Tibial nerve (tissue), 3 donors: ENCODE measurements at regions not wholly inside any gene's neighbourhood (a gene's known extent, or its start where the extent isn't known, plus 50 kb on each side); places are given as distances from the start of the nearest gene placed in this dataset.

Experiments
- POLR2A ChIP-seq, 2 donors: fragments of 450-650 bp; IDR thresholded peaks; one replicate each; pipeline ENCODE4 v1.6.1; 2017; ENCODE audit warnings: antibody characterized with exemption in 2 of 2, mild to moderate bottlenecking in 2 of 2, moderate library complexity in 2 of 2
- TF ChIP-seq, protein P1 (sequence below), 5 experiments: fragments of 200-600 bp in 3 of 5; fragments of 450-650 bp in 2 of 5; sonication (generic) in 3 of 5; IDR thresholded peaks; one replicate each; pipeline ENCODE4 v1.5.1; 2016 to 2019; ENCODE audit warnings: antibody characterized with exemption in 5 of 5, mild to moderate bottlenecking in 3 of 5, moderate library complexity in 2 of 5

DNA sequence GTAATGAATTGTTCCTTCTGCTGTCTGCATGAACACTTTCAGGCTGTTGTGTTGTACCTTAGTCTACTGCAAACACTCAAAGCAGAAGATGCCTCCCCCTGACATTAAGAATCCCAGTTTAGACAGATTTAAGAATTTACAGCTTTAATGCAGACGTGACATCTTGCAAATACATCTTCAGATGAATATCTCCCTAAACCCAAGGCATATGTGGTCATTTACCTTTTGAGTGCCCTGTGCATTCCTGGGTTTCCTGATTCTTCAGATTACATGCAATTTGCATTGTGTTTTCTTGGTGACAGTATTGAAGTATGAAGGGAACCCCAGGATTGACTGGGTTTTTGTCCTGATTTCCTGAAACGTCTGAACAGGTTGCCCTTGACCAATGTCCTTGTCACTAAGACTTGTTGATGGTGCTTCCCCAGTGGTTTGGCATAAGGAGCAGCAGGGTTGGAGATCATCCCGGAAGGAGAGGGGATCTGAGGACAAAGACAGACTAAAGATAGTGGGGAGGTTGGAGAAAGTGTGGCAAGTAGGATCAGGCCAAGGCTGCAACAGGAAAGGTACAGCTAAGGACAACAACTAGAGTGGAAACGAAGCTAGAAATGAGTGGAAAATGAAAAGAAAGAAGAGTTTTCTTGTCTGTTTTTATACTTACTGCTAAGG is 123.8 kb upstream of the RHOBTB1 start:
- TF ChIP-seq, protein P1, sequence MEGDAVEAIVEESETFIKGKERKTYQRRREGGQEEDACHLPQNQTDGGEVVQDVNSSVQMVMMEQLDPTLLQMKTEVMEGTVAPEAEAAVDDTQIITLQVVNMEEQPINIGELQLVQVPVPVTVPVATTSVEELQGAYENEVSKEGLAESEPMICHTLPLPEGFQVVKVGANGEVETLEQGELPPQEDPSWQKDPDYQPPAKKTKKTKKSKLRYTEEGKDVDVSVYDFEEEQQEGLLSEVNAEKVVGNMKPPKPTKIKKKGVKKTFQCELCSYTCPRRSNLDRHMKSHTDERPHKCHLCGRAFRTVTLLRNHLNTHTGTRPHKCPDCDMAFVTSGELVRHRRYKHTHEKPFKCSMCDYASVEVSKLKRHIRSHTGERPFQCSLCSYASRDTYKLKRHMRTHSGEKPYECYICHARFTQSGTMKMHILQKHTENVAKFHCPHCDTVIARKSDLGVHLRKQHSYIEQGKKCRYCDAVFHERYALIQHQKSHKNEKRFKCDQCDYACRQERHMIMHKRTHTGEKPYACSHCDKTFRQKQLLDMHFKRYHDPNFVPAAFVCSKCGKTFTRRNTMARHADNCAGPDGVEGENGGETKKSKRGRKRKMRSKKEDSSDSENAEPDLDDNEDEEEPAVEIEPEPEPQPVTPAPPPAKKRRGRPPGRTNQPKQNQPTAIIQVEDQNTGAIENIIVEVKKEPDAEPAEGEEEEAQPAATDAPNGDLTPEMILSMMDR (IDR thresholded peaks at IDR 0.05): no peak
- no peak for TF ChIP-seq POLR2A (IDR thresholded peaks at IDR 0.05)
